ENCODE measurements at regions not wholly inside any gene's neighbourhood (a gene's known extent, or its start where the extent isn't known, plus 50 kb on each side); places are given as distances from the start of the nearest gene placed in this dataset.

- H3K4me3 ChIP-seq (ENCODE audit: low read depth, low read length), result no peak overlapping the region
- DNase-seq (ENCODE audit: low read depth), result no peak
- TF ChIP-seq CTCF (IDR thresholded peaks at IDR 0.05; ENCODE audit: insufficient read depth, low read length), result no peak
Observed at GRCh38 chr2:204042401-204042800, 105.8 kb downstream of the ICOS start.

GRCh38 chr2:204046145-204046544, 109.6 kb downstream of the ICOS start:
- H3K4me3 ChIP-seq (ENCODE audit: low read depth, low read length), result no peak overlapping the region
- no peak for TF ChIP-seq CTCF (IDR thresholded peaks at IDR 0.05; ENCODE audit: insufficient read depth, low read length)
- DNase-seq (ENCODE audit: low read depth), result no peak

GRCh38 chr2:204049635-204050034, 113.1 kb downstream of the ICOS start:
- DNase-seq (ENCODE audit: low read depth), result no peak

GRCh38 chr2:204050681-204051080, 114.1 kb downstream of the ICOS start:
- no peak for TF ChIP-seq CTCF (IDR thresholded peaks at IDR 0.05; ENCODE audit: insufficient read depth, low read length)
- DNase-seq (ENCODE audit: low read depth), result no peak
- H3K4me3 ChIP-seq (ENCODE audit: low read depth, low read length), result no peak overlapping the region

More at GRCh38 chr2:204049635-204050034, 113.1 kb downstream of the ICOS start:
- TF ChIP-seq CTCF (IDR thresholded peaks at IDR 0.05; ENCODE audit: insufficient read depth, low read length), result no peak
- no peak overlapping the region for H3K4me3 ChIP-seq (ENCODE audit: low read depth, low read length)

GRCh38 chr2:204051476-204051875, 114.9 kb downstream of the ICOS start:
- no peak for DNase-seq (ENCODE audit: low read depth)

GRCh38 chr2:204051984-204052556, 115.5 kb downstream of the ICOS start:
- DNase-seq (ENCODE audit: low read depth), result no peak

More at GRCh38 chr2:204051476-204051875, 114.9 kb downstream of the ICOS start:
- H3K4me3 ChIP-seq (ENCODE audit: low read depth, low read length), result no peak overlapping the region
- no peak for TF ChIP-seq CTCF (IDR thresholded peaks at IDR 0.05; ENCODE audit: insufficient read depth, low read length)

More at GRCh38 chr2:204051984-204052556, 115.5 kb downstream of the ICOS start:
- no peak overlapping the region for H3K4me3 ChIP-seq (ENCODE audit: low read depth, low read length)
- no peak for TF ChIP-seq CTCF (IDR thresholded peaks at IDR 0.05; ENCODE audit: insufficient read depth, low read length)

Measured in fibroblast of the aortic adventitia (primary cell).